Erythroblast (primary cell): ENCODE measurements at regions not wholly inside any gene's neighbourhood (a gene's known extent, or its start where the extent isn't known, plus 50 kb on each side); places are given as distances from the start of the nearest gene placed in this dataset.

Experiments
- GATA1 ChIP-seq: IDR thresholded peaks from 2 replicates; pipeline ENCODE4 v1.6.1; 2011; ENCODE audit warnings: low read depth, mild to moderate bottlenecking, control low read depth, low read length, moderate library complexity
- POLR2A ChIP-seq: IDR thresholded peaks from 2 replicates; pipeline ENCODE4 v1.6.1; 2011; ENCODE audit warnings: mild to moderate bottlenecking, low read length

DNA sequence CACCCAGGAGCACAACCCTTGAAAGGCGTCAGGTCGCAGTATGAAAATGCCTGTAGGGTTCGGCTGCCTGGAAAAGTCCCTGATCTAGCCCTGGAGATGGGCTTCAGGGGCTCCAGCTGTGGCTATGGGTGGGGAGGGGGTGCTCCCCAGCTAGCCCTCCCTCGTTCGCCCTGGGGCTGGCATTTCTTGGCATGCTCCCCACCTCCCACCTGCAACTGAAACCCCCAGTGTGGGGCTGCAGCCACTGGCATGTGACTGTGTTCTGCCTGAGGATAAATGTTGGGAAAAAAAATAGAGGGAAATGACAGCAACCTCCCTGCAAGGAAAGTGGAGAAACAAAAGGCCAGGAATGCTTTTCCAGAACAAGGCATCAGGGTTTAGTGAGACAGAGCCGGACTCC, 109.2 kb downstream of the COPS8 start:
- TF ChIP-seq POLR2A (no peak), GATA1 (no peak)
